WTC11 (cell line): ENCODE measurements at regions not wholly inside any gene's neighbourhood (a gene's known extent, or its start where the extent isn't known, plus 50 kb on each side); places are given as distances from the start of the nearest gene placed in this dataset.

ENCODE experiments used
- ATAC-seq: fragments of 200-7000 bp; cut with Tn5 transposase; 2 replicates; pipeline ENCODE4 v1.10.0; 2021; ENCODE audit warnings: mild to moderate bottlenecking, moderate library complexity
- CTCF ChIA-PET: fragments of 300-600 bp; sonication (Branson Sonifier 250); formaldehyde crosslinking; loops from one replicate; lab custom pipeline; 2021; ENCODE audit warnings: antibody characterized with exemption; lab: Charles Lee
- POLR2A ChIA-PET: fragments of 350-600 bp; sonication (Branson Sonifier 250); formaldehyde crosslinking; loops from one replicate; lab custom pipeline; 2021; ENCODE audit warnings: antibody characterized with exemption; lab: Charles Lee
- DNase-seq: peaks from one replicate; pipeline ENCODE4 v3.0.0; 2021; ENCODE audit warnings: low spot score
- H3K27ac Mint-ChIP-seq: 2 replicates; pipeline ENCODE4 v1.8.0; 2021; ENCODE audit warnings: mixed read lengths
- H3K27me3 Mint-ChIP-seq: 2 replicates; pipeline ENCODE4 v1.8.0; 2021; ENCODE audit warnings: low read depth, mild to moderate bottlenecking, moderate library complexity, mixed read lengths
- H3K36me3 Mint-ChIP-seq: 2 replicates; pipeline ENCODE4 v1.8.0; 2021; ENCODE audit warnings: mixed read lengths
- H3K4me1 Mint-ChIP-seq: 2 replicates; pipeline ENCODE4 v1.8.0; 2022; ENCODE audit warnings: mixed read lengths
- H3K4me3 Mint-ChIP-seq: 2 replicates; pipeline ENCODE4 v1.8.0; 2021; ENCODE audit warnings: mild to moderate bottlenecking, moderate library complexity, mixed read lengths
- H3K9me3 Mint-ChIP-seq: 2 replicates; pipeline ENCODE4 v1.8.0; 2021; ENCODE audit warnings: mixed read lengths
- ARID4B ChIP-seq: sonication (generic); formaldehyde crosslinking; IDR thresholded peaks from 2 replicates; pipeline ENCODE4 v1.8.0; 2023; ENCODE audit warnings: missing genetic modification reagents, mild to moderate bottlenecking, borderline replicate concordance
- CREM ChIP-seq: sonication (generic); formaldehyde crosslinking; IDR thresholded peaks from 2 replicates; pipeline ENCODE4 v1.8.1; 2022; ENCODE audit warnings: mild to moderate bottlenecking, missing genetic modification reagents, moderate library complexity
- FOXJ3 ChIP-seq: sonication (generic); formaldehyde crosslinking; IDR thresholded peaks from 2 replicates; pipeline ENCODE4 v1.9.0; 2021; ENCODE audit warnings: missing genetic modification reagents, mild to moderate bottlenecking, borderline replicate concordance
- FOXK1 ChIP-seq: sonication (generic); formaldehyde crosslinking; IDR thresholded peaks from 2 replicates; pipeline ENCODE4 v1.8.0; 2022; ENCODE audit warnings: mild to moderate bottlenecking, moderate library complexity, missing genetic modification reagents
- FOXP1 ChIP-seq: sonication (generic); formaldehyde crosslinking; IDR thresholded peaks from 2 replicates; pipeline ENCODE4 v1.8.0; 2022; ENCODE audit warnings: missing genetic modification reagents, mild to moderate bottlenecking, moderate library complexity, borderline replicate concordance
- GTF2I ChIP-seq: fragments of 250-450 bp; sonication (Bioruptor Pico); conservative IDR thresholded peaks from 2 replicates; pipeline ENCODE4 v1.4.0; 2021; ENCODE audit warnings: mild to moderate bottlenecking
- JAZF1 ChIP-seq: fragments of 250-450 bp; sonication (Bioruptor Pico); IDR thresholded peaks from 2 replicates; pipeline ENCODE4 v1.9.0; 2021; ENCODE audit warnings: moderate library complexity, mild to moderate bottlenecking, inconsistent platforms
- JUN ChIP-seq: sonication (generic); formaldehyde crosslinking; IDR thresholded peaks from 2 replicates; pipeline ENCODE4 v1.8.0; 2023; ENCODE audit warnings: mild to moderate bottlenecking, missing genetic modification reagents
- RORB ChIP-seq: fragments of 250-450 bp; sonication (Bioruptor Pico); IDR thresholded peaks from 2 replicates; pipeline ENCODE4 v1.9.0; 2021; ENCODE audit warnings: mild to moderate bottlenecking
- SMAD3 ChIP-seq: sonication (generic); formaldehyde crosslinking; IDR thresholded peaks from 2 replicates; pipeline ENCODE4 v1.8.0; 2022; ENCODE audit warnings: missing genetic modification reagents, mild to moderate bottlenecking, borderline replicate concordance
- SMAD4 ChIP-seq: sonication (generic); formaldehyde crosslinking; IDR thresholded peaks from 2 replicates; pipeline ENCODE4 v1.8.0; 2022; ENCODE audit warnings: mild to moderate bottlenecking, missing genetic modification reagents
- TCF7 ChIP-seq: sonication (generic); formaldehyde crosslinking; IDR thresholded peaks from 2 replicates; pipeline ENCODE4 v1.8.0; 2022; ENCODE audit warnings: mild to moderate bottlenecking, low read depth, missing genetic modification reagents, moderate library complexity
- USF1 ChIP-seq: sonication (generic); formaldehyde crosslinking; IDR thresholded peaks from 2 replicates; pipeline ENCODE4 v1.8.0; 2022; ENCODE audit warnings: mild to moderate bottlenecking, missing genetic modification reagents
- ZNF232 ChIP-seq: sonication (generic); formaldehyde crosslinking; IDR thresholded peaks from 2 replicates; pipeline ENCODE4 v1.8.0; 2022; ENCODE audit warnings: mild to moderate bottlenecking, missing genetic modification reagents
- ZNF416 ChIP-seq: fragments of 250-450 bp; sonication (Bioruptor Pico); IDR thresholded peaks from 2 replicates; pipeline ENCODE4 v1.9.0; 2021; ENCODE audit warnings: mild to moderate bottlenecking, inconsistent platforms
- ZNF425 ChIP-seq: fragments of 250-450 bp; sonication (Bioruptor Pico); conservative IDR thresholded peaks from 2 replicates; pipeline ENCODE4 v1.9.0; 2021; ENCODE audit warnings: mild to moderate bottlenecking
- TF ChIP-seq, protein P1 (sequence below): sonication (generic); formaldehyde crosslinking; IDR thresholded peaks from 2 replicates; pipeline ENCODE4 v1.8.1; 2023; ENCODE audit warnings: mild to moderate bottlenecking, missing genetic modification reagents, borderline replicate concordance
- TF ChIP-seq, protein P2 (sequence below): sonication (generic); formaldehyde crosslinking; IDR thresholded peaks from 2 replicates; pipeline ENCODE4 v1.8.1; 2023; ENCODE audit warnings: mild to moderate bottlenecking, missing genetic modification reagents
- TF ChIP-seq, protein P3 (sequence below): sonication (generic); formaldehyde crosslinking; IDR thresholded peaks from 2 replicates; pipeline ENCODE4 v1.8.0; 2022; ENCODE audit warnings: mild to moderate bottlenecking, missing genetic modification reagents

DNA sequence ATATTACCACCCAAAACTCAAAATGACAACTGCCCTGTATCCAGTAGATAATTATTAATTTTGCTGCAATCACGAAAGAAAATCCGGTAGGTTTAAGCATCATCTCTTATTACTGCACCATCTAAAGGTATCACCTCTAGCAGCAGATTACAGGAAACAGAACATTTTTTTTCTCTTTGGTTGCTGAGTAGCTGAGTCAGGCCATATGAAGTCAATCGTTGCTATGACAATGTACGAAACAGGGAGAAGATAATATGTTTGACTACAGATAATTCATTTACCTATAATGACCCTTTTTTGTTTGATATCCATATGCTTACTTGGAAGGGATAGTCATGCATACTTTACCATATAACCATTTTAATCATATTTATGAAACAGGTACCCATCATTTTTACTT lies 831.6 kb upstream of the CHAC2 start:
- H3K4me1 Mint-ChIP-seq, result 0 out of 2 replicates have a peak, but pooled peaks cover 6% of the 10 kb centered on the region
- 0 out of 2 replicates have a peak, but pooled peaks cover 1% of the 10 kb centered on the region for H3K36me3 Mint-ChIP-seq
- H3K4me3 Mint-ChIP-seq, result no peak overlapping the region
- ChIA-PET CTCF (no interaction called here), POLR2A (no interaction called here)
- no peaks in the 10 kb centered on the region for H3K27me3 Mint-ChIP-seq
- ATAC-seq, result no peak
- no peak for DNase-seq
- TF ChIP-seq GTF2I (CRISPR knock-in tag) (no peak), FOXK1 (CRISPR knock-in tag) (no peak), TCF7 (CRISPR knock-in tag) (no peak), ARID4B (CRISPR knock-in tag) (no peak), USF1 (CRISPR knock-in tag) (no peak), RORB (CRISPR knock-in tag) (no peak), ZNF232 (CRISPR knock-in tag) (no peak), ZNF416 (CRISPR knock-in tag) (no peak), SMAD4 (CRISPR knock-in tag) (no peak), ZNF425 (no peak), FOXJ3 (CRISPR knock-in tag) (no peak), JAZF1 (CRISPR knock-in tag) (no peak), SMAD3 (CRISPR knock-in tag) (no peak), JUN (CRISPR knock-in tag) (no peak), FOXP1 (no peak), CREM (no peak)
- TF ChIP-seq, protein P1, sequence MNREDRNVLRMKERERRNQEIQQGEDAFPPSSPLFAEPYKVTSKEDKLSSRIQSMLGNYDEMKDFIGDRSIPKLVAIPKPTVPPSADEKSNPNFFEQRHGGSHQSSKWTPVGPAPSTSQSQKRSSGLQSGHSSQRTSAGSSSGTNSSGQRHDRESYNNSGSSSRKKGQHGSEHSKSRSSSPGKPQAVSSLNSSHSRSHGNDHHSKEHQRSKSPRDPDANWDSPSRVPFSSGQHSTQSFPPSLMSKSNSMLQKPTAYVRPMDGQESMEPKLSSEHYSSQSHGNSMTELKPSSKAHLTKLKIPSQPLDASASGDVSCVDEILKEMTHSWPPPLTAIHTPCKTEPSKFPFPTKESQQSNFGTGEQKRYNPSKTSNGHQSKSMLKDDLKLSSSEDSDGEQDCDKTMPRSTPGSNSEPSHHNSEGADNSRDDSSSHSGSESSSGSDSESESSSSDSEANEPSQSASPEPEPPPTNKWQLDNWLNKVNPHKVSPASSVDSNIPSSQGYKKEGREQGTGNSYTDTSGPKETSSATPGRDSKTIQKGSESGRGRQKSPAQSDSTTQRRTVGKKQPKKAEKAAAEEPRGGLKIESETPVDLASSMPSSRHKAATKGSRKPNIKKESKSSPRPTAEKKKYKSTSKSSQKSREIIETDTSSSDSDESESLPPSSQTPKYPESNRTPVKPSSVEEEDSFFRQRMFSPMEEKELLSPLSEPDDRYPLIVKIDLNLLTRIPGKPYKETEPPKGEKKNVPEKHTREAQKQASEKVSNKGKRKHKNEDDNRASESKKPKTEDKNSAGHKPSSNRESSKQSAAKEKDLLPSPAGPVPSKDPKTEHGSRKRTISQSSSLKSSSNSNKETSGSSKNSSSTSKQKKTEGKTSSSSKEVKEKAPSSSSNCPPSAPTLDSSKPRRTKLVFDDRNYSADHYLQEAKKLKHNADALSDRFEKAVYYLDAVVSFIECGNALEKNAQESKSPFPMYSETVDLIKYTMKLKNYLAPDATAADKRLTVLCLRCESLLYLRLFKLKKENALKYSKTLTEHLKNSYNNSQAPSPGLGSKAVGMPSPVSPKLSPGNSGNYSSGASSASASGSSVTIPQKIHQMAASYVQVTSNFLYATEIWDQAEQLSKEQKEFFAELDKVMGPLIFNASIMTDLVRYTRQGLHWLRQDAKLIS (CRISPR knock-in tag), result no peak
- TF ChIP-seq, protein P2, sequence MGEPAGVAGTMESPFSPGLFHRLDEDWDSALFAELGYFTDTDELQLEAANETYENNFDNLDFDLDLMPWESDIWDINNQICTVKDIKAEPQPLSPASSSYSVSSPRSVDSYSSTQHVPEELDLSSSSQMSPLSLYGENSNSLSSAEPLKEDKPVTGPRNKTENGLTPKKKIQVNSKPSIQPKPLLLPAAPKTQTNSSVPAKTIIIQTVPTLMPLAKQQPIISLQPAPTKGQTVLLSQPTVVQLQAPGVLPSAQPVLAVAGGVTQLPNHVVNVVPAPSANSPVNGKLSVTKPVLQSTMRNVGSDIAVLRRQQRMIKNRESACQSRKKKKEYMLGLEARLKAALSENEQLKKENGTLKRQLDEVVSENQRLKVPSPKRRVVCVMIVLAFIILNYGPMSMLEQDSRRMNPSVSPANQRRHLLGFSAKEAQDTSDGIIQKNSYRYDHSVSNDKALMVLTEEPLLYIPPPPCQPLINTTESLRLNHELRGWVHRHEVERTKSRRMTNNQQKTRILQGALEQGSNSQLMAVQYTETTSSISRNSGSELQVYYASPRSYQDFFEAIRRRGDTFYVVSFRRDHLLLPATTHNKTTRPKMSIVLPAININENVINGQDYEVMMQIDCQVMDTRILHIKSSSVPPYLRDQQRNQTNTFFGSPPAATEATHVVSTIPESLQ (CRISPR knock-in tag), result no peak
- TF ChIP-seq, protein P3, sequence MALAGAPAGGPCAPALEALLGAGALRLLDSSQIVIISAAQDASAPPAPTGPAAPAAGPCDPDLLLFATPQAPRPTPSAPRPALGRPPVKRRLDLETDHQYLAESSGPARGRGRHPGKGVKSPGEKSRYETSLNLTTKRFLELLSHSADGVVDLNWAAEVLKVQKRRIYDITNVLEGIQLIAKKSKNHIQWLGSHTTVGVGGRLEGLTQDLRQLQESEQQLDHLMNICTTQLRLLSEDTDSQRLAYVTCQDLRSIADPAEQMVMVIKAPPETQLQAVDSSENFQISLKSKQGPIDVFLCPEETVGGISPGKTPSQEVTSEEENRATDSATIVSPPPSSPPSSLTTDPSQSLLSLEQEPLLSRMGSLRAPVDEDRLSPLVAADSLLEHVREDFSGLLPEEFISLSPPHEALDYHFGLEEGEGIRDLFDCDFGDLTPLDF, result no peak
- TF ChIP-seq, all 79 proteins: peak for 0
- Mint-ChIP-seq H3K27ac (no peak overlapping the region), H3K9me3 (peaks cover 6% of the 10 kb centered on the region; the same call in 1 of the 2 replicates)
